GM19452 (cell line): ENCODE measurements at regions not wholly inside any gene's neighbourhood (a gene's known extent, or its start where the extent isn't known, plus 50 kb on each side); places are given as distances from the start of the nearest gene placed in this dataset.
"Not testable (repeated sequence)": the region's sequence is repeated elsewhere in the genome, so short reads cannot be mapped to it uniquely, and the experiment has no call there.

Experiments
- ATAC-seq: cut with Tn5 transposase; IDR thresholded peaks from one replicate; pipeline ENCODE4 v1.9.1; 2021; ENCODE audit not compliant: unreplicated experiment

DNA sequence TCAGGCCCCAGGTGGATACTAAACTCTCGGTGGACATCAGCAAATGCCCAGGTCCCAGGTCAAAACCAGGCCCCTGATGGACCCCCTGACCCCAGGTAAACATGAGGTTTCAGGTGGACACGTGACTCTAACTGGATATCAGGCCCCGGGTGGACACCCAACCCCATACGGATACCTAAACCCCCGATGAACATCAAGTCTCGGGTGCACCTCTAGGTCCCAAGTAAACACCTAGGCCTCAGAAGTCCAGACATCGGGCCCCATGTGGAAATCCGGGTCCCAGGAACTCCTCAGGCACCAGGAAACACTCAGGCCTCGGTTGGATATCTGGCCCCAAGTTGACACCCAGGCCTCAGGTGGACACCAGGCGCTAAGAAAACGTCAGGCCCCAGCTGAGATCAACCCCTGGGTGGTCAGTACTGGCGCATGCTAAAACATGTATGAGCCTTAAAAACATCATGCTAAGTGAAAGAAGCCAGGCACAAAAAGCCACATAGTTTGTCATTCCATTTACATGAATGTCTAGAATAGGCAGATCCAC lies 54.4 kb upstream of the SEPTIN5 start:
- ATAC-seq, result no peak

DNA sequence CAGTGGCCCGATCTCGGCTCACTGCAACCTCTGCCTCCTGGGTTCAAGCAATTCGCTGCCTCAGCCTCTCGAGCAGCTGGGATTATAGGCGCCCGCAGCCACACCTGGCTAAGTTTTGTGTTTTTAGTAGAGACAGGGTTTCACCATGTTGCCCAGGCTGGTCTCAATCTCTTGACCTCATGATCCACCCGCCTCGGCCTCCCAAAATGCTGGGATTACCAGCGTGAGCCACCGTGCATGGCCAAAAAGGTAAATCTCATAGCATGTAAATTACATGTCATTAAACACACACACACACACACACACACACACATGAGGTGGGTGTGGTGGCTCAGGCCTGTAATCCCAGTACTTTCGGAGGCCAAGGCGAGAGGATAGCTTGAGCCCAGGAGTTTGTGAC lies 53.7 kb upstream of the SEPTIN5 start:
- not testable (repeated sequence) for ATAC-seq

- ATAC-seq, result no peak
These were observed 53.1 kb upstream of the SEPTIN5 start for GRCh38 chr22:19661156-19661555.

- ATAC-seq, result not testable (repeated sequence)
These were observed 52.1 kb upstream of the SEPTIN5 start for GRCh38 chr22:19662049-19662684.

- no peak for ATAC-seq
These were observed 51.0 kb upstream of the SEPTIN5 start for GRCh38 chr22:19663286-19663815.

DNA sequence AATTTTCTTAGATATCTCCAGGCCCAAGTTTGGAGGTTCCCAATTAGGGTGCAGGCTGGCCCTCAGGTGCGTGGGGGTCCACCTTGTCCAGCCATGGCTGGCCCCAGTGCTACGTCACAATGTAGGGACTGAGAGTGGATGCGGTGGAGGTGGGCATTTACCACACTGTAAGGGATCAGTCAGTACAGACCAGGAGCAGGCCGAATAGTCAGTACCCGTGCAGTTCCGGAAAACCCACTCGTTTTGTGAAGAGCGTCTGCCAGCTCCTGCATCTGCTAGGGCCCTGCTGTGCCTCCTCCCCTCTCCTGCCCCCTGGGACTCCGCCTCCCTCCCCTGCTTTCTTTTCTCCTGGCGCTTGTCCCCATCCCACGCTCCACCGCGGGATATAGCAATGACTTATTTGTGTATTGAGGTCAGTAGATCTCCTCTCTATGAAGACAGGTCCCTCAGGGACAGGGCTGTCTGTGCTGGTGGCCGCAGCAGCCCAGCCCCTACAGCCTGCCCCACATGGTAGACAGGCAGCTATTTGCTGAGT lies 50.4 kb upstream of the SEPTIN5 start:
- ATAC-seq, result no peak

GRCh38 chr22:19664406-19664805 lies 49.9 kb upstream of the SEPTIN5 start:
- no peak for ATAC-seq
